ENCODE measurements at regions not wholly inside any gene's neighbourhood (a gene's known extent, or its start where the extent isn't known, plus 50 kb on each side); places are given as distances from the start of the nearest gene placed in this dataset.
"Not testable (repeated sequence)": the region's sequence is repeated elsewhere in the genome, so short reads cannot be mapped to it uniquely, and the experiment has no call there.

- Histone ChIP-seq H3K9me3 (replicated peaks in 1 of 11) (peaks cover 23 to 34% (median 30%) of the 10 kb centered on the region in 11 experiments), H3K4me1 (peaks cover 11 to 20% (median 15%) of the 10 kb centered on the region in 10 experiments), H3K27me3 (no peaks in the 10 kb centered on the region), H3K9ac (no peak overlapping the region), H3K4me3 (no peak overlapping the region), H3K36me3 (peaks cover 0 to 6% (median 0%) of the 10 kb centered on the region in 11 experiments; a peak in 2 of 22 replicates), H3K4me2 (no peak overlapping the region), H3K27ac (no peak overlapping the region), H4K20me1 (no peaks in the 10 kb centered on the region)
- TF ChIP-seq Cebpa-rat (IDR thresholded peaks at IDR 0.05) = no peak
Measured at GRCh38 chr5:172525996-172526360, 71.7 kb upstream of the SH3PXD2B start.

GRCh38 chr5:172525307-172525995 lies 71.1 kb upstream of the SH3PXD2B start:
- Histone ChIP-seq H3K9me3 (replicated peaks in 1 of 11) (peaks cover 29 to 40% (median 35%) of the 10 kb centered on the region in 11 experiments), H3K27me3 (no peaks in the 10 kb centered on the region), H3K9ac (no peak overlapping the region), H3K4me2 (no peak overlapping the region), H3K27ac (no peak overlapping the region), H3K36me3 (peaks cover 0 to 6% (median 0%) of the 10 kb centered on the region in 11 experiments; a peak in 2 of 22 replicates), H4K20me1 (no peaks in the 10 kb centered on the region), H3K4me1 (peaks cover 6 to 15% (median 10%) of the 10 kb centered on the region in 10 experiments; a peak in 19 of 20 replicates), H3K4me3 (no peak overlapping the region)
- TF ChIP-seq Cebpa-rat (IDR thresholded peaks at IDR 0.05) = no peak

GRCh38 chr5:172524573-172525021 lies 70.3 kb upstream of the SH3PXD2B start:
- no peaks in the 10 kb centered on the region for H4K20me1 ChIP-seq
- no peak for TF ChIP-seq Cebpa-rat (IDR thresholded peaks at IDR 0.05)
- peaks cover 37 to 47% (median 43%) of the 10 kb centered on the region in 11 experiments for H3K9me3 ChIP-seq (replicated peaks in 1 of 11)
- H3K9ac ChIP-seq = no peak overlapping the region
- peaks cover 5 to 12% (median 9%) of the 10 kb centered on the region in 10 experiments; a peak in 17 of 20 replicates for H3K4me1 ChIP-seq
- no peaks in the 10 kb centered on the region for H3K27me3 ChIP-seq
- no peak overlapping the region for H3K4me3 ChIP-seq
- H3K27ac ChIP-seq = no peak overlapping the region
- no peak overlapping the region for H3K4me2 ChIP-seq
- peaks cover 0 to 6% (median 0%) of the 10 kb centered on the region in 11 experiments; a peak in 2 of 22 replicates for H3K36me3 ChIP-seq

GRCh38 chr5:172523146-172523745 lies 68.9 kb upstream of the SH3PXD2B start:
- no peaks in the 10 kb centered on the region for H4K20me1 ChIP-seq
- peaks cover 5 to 11% (median 9%) of the 10 kb centered on the region in 10 experiments; a peak in 17 of 20 replicates for H3K4me1 ChIP-seq
- H3K27ac ChIP-seq = no peak overlapping the region
- no peak overlapping the region for H3K4me2 ChIP-seq
- peaks cover 42 to 50% (median 46%) of the 10 kb centered on the region in 11 experiments for H3K9me3 ChIP-seq (replicated peaks in 1 of 11)
- H3K27me3 ChIP-seq = no peaks in the 10 kb centered on the region
- H3K36me3 ChIP-seq = peaks cover 0 to 6% (median 0%) of the 10 kb centered on the region in 11 experiments; a peak in 2 of 22 replicates
- no peak for TF ChIP-seq Cebpa-rat (IDR thresholded peaks at IDR 0.05)
- no peak overlapping the region for H3K4me3 ChIP-seq
- H3K9ac ChIP-seq = no peak overlapping the region

- no peaks in the 10 kb centered on the region for H3K27me3 ChIP-seq
Measured at GRCh38 chr5:172521338-172521932, 67.1 kb upstream of the SH3PXD2B start.

GRCh38 chr5:172511952-172512351 lies 57.6 kb upstream of the SH3PXD2B start:
- no peak overlapping the region for H3K27ac ChIP-seq
- no peak overlapping the region for H3K9ac ChIP-seq

More at GRCh38 chr5:172521338-172521932, 67.1 kb upstream of the SH3PXD2B start:
- Histone ChIP-seq H3K4me3 (no peak overlapping the region), H3K9ac (no peak overlapping the region), H4K20me1 (no peaks in the 10 kb centered on the region), H3K27ac (no peak overlapping the region), H3K4me1 (no peaks in the 10 kb centered on the region), H3K9me3 (replicated peaks in 1 of 11) (peaks cover 42 to 50% (median 46%) of the 10 kb centered on the region in 11 experiments), H3K4me2 (no peak overlapping the region), H3K36me3 (peaks cover 0 to 6% (median 0%) of the 10 kb centered on the region in 11 experiments; a peak in 2 of 22 replicates)
- TF ChIP-seq Cebpa-rat (IDR thresholded peaks at IDR 0.05) = no peak

GRCh38 chr5:172509405-172509781 lies 55.1 kb upstream of the SH3PXD2B start:
- H3K4me2 ChIP-seq = no peak overlapping the region
- no peaks in the 10 kb centered on the region for H3K27me3 ChIP-seq
- no peak overlapping the region for H3K9ac ChIP-seq
- TF ChIP-seq Cebpa-rat (IDR thresholded peaks at IDR 0.05) = no peak
- no peak overlapping the region for H3K4me3 ChIP-seq
- no peak overlapping the region for H3K27ac ChIP-seq
- H4K20me1 ChIP-seq = no peaks in the 10 kb centered on the region
- peaks cover 33 to 38% (median 34%) of the 10 kb centered on the region in 11 experiments for H3K9me3 ChIP-seq (replicated peaks in 1 of 11)
- peaks cover 10 to 13% (median 12%) of the 10 kb centered on the region in 10 experiments for H3K4me1 ChIP-seq
- no peaks in the 10 kb centered on the region; a peak in 1 of 22 replicates for H3K36me3 ChIP-seq

More at GRCh38 chr5:172511952-172512351, 57.6 kb upstream of the SH3PXD2B start:
- TF ChIP-seq Cebpa-rat (IDR thresholded peaks at IDR 0.05) = no peak
- Histone ChIP-seq H3K4me1 (no peaks in the 10 kb centered on the region), H3K4me2 (no peak overlapping the region), H4K20me1 (no peaks in the 10 kb centered on the region), H3K27me3 (no peaks in the 10 kb centered on the region), H3K4me3 (no peak overlapping the region), H3K9me3 (replicated peaks in 1 of 11) (peaks cover 33 to 38% (median 34%) of the 10 kb centered on the region in 11 experiments), H3K36me3 (no peaks in the 10 kb centered on the region; a peak in 1 of 22 replicates)

- peaks cover 17 to 20% (median 18%) of the 10 kb centered on the region in 10 experiments for H3K4me1 ChIP-seq
- no peak overlapping the region for H3K27ac ChIP-seq
- H4K20me1 ChIP-seq = no peaks in the 10 kb centered on the region
- no peak overlapping the region for H3K4me3 ChIP-seq
- peaks cover 28 to 35% (median 31%) of the 10 kb centered on the region in 11 experiments for H3K9me3 ChIP-seq (replicated peaks in 1 of 11)
- H3K4me2 ChIP-seq = no peak overlapping the region
- H3K9ac ChIP-seq = no peak overlapping the region
- H3K27me3 ChIP-seq = no peaks in the 10 kb centered on the region
- TF ChIP-seq Cebpa-rat (IDR thresholded peaks at IDR 0.05) = no peak
- H3K36me3 ChIP-seq = no peaks in the 10 kb centered on the region; a peak in 1 of 22 replicates
Measured at GRCh38 chr5:172508471-172509404, 54.4 kb upstream of the SH3PXD2B start.

GRCh38 chr5:172507485-172507884 lies 53.2 kb upstream of the SH3PXD2B start:
- Histone ChIP-seq H3K9me3 (replicated peaks in 1 of 11) (peaks cover 16 to 23% (median 19%) of the 10 kb centered on the region in 11 experiments), H3K4me1 (peaks cover 23 to 29% (median 27%) of the 10 kb centered on the region in 10 experiments)
- not testable (repeated sequence) for H3K36me3 ChIP-seq, H3K27me3 ChIP-seq, H3K4me2 ChIP-seq, H3K9ac ChIP-seq, H3K4me3 ChIP-seq, H4K20me1 ChIP-seq, H3K27ac ChIP-seq

Measured in BLaER1 treated with 17β-estradiol and CSF1 and Interleukin-3, amounts not matched to agents 10 nM and 100 nM (cell line).